ENCODE measurements at regions not wholly inside any gene's neighbourhood (a gene's known extent, or its start where the extent isn't known, plus 50 kb on each side); places are given as distances from the start of the nearest gene placed in this dataset.

- no peak for TF ChIP-seq CEBPB (IDR thresholded peaks at IDR 0.05; ENCODE audit: borderline replicate concordance in 1 of 2, low read depth in 2 of 2, low read length in 2 of 2)
- no peak for TF ChIP-seq REST (IDR thresholded peaks at IDR 0.05; ENCODE audit: low read depth, low read length)
- no peak for TF ChIP-seq CHD2 (IDR thresholded peaks at IDR 0.05; ENCODE audit: borderline replicate concordance, low read depth, low read length)
- TF ChIP-seq EP300 (IDR thresholded peaks at IDR 0.05; ENCODE audit: borderline replicate concordance in 1 of 2, control insufficient read depth in 1 of 2, low read depth in 2 of 2, low read length in 2 of 2): no peak
- TF ChIP-seq ASH2L (IDR thresholded peaks at IDR 0.05; ENCODE audit: borderline replicate concordance, low read depth): no peak
- no peak for TF ChIP-seq NRF1 (conservative IDR thresholded peaks at IDR 0.05; ENCODE audit: low read depth, low read length)
- no peak for TF ChIP-seq SREBF2 (IDR thresholded peaks at IDR 0.05; ENCODE audit: low read length)
- no peak for TF ChIP-seq SP1 (IDR thresholded peaks at IDR 0.05; ENCODE audit: low read depth, low read length)
- TF ChIP-seq, protein P1, sequence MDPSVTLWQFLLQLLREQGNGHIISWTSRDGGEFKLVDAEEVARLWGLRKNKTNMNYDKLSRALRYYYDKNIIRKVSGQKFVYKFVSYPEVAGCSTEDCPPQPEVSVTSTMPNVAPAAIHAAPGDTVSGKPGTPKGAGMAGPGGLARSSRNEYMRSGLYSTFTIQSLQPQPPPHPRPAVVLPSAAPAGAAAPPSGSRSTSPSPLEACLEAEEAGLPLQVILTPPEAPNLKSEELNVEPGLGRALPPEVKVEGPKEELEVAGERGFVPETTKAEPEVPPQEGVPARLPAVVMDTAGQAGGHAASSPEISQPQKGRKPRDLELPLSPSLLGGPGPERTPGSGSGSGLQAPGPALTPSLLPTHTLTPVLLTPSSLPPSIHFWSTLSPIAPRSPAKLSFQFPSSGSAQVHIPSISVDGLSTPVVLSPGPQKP (IDR thresholded peaks at IDR 0.05; ENCODE audit: low read depth, low read length): no peak
- TF ChIP-seq TCF12 (IDR thresholded peaks at IDR 0.05; ENCODE audit: low read depth, low read length): no peak
- TF ChIP-seq CBX5 (IDR thresholded peaks at IDR 0.05; ENCODE audit: low read depth): no peak
- TF ChIP-seq TAF1 (IDR thresholded peaks at IDR 0.05; ENCODE audit: borderline replicate concordance, low read depth, low read length): no peak
Observed at GRCh38 chr14:22479776-22480464, 109.1 kb downstream of the DAD1 start.
